Stimulated activated CD4-positive, alpha-beta T cell treated with anti-CD3 and anti-CD28 coated beads, TNF-alpha, amount 100 ng/mL, for 48 hours (primary cell): ENCODE measurements at regions not wholly inside any gene's neighbourhood (a gene's known extent, or its start where the extent isn't known, plus 50 kb on each side); places are given as distances from the start of the nearest gene placed in this dataset.

Experiments used
- DNase-seq, 3 donors: peaks; one replicate each; pipeline ENCODE4 v3.0.0-alpha.2; 2020; ENCODE audit warnings: low read depth in 3 of 3

DNA sequence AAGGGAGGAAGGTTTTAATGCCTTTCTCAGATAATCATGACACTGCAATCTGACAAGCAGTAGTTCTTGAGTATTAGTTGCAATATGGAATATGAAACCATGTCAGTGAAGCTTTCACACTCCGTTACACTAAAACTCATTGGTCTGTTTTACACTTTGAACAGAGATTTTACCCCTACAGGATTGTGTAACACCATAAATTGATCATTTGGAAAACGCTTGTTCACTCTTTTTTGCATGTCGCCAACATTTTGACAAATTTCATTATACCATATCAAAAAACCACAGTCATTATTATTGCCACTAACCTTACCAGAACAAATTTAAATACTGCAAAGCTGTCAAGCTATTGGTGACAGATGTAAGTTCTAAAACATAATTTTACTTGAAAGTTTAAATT lies 404.8 kb upstream of the THBS1 start:
- no peak for DNase-seq

- no peak for DNase-seq
Observed at GRCh38 chr15:39177561-39177960, 403.3 kb upstream of the THBS1 start.

DNA sequence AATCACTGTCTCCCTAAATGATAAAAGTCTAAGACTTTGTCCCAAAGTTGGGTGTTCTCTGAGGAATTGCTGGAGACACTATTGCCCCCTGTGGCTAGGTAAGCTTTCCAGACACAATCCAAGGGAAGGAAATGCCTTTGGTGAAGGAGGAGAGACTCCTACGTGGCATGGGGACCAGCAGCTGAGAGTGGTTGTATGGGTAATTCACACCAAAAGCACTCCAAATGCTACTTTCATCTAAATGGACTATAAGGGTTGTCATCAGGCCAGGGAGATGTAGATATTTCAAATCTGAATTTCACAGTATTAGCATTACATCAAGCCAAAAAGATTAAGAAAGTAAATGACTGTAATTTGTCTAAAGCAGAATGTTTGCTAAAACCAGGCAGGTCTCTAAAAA lies 400.8 kb upstream of the THBS1 start:
- DNase-seq = no peak

DNA sequence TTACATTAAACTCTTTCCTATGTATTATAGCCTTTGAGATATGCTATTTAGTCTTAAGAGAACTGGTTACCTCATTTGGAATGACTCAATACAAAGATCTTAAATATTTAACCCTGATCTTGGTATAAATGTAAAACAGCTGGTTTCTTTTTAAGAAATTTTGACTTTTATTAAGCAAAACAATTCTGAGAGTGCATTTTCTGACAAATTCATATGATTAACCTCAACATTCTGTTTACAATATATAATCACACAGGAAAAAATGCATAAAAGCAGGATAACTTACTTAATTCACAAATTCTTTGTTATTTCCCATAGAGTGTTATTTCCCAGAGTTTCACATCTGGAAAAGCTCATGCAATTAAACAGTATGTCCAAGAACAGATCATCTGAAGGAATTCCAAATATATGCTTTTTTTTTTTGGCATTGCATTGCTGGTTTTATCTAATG lies 400.4 kb upstream of the THBS1 start:
- DNase-seq = no peak

- no peak for DNase-seq
Observed at GRCh38 chr15:39181056-39181747, 399.7 kb upstream of the THBS1 start.

GRCh38 chr15:39181940-39182339 lies 398.9 kb upstream of the THBS1 start:
- no peak for DNase-seq

GRCh38 chr15:39183164-39183881 lies 397.6 kb upstream of the THBS1 start:
- DNase-seq = no peak

- DNase-seq = no peak
Observed at GRCh38 chr15:39184701-39185390, 396.0 kb upstream of the THBS1 start.

DNA sequence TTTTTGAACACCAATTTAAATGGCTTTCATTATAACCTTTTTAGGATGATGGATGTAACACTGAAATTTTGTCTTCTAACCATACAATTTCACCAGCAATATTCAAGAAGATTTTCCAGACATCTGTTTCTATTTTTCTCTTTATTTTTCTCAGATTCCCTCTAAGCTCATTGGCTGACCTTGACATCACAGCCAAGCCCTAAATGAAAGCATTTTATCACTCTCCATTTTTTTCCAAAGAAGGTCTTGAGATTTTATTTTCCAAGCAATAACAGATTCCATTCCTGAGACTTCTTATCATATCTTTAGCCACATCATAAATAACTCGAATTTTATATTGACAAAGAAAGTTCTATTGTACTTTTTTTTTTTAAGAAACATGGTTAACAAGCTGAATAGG lies 392.6 kb upstream of the THBS1 start:
- no peak for DNase-seq

GRCh38 chr15:39188930-39189329 lies 391.9 kb upstream of the THBS1 start:
- no peak for DNase-seq

DNA sequence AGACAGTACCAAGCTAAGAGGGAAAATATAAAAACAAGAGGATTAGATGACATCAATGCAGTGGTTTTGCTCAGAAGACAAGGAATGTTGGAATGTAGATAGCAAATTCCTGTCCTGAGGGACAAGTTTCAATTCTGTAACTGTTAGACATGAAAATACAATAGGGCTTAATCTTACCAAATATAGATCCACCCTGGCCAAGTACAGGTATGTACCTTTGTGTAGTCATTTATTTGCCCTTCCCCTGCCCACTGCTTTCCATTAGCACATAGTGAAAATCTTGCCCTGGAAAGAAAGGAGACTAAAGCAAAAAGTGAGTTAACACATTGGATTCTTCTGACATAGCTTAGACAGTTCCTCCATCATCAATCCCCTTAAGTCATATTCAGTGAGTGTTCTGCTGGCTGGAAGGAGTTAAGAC lies 389.0 kb upstream of the THBS1 start:
- DNase-seq = no peak

DNA sequence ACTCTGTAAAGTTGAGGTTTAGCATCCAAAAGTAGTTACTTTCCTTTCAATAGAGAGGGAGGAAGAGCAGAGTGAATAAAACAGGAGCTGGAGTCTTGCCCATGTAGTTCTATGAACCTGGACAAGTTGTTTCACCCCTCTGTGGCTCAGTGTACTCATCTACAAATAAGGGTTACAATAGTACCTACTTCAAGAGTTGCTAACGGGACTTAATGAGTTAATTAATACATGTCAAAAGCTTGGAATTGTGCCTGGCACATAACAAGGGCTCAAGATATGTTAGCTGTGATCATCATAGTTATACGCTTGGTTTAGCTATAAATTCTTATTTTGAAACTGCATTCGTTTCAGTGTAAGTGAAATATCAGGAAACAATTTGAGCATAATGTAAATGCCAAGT lies 388.5 kb upstream of the THBS1 start:
- DNase-seq = no peak

- no peak for DNase-seq
Observed at GRCh38 chr15:39192979-39193560, 387.8 kb upstream of the THBS1 start.

- no peak for DNase-seq
Observed at GRCh38 chr15:39193611-39194010, 387.3 kb upstream of the THBS1 start.

DNA sequence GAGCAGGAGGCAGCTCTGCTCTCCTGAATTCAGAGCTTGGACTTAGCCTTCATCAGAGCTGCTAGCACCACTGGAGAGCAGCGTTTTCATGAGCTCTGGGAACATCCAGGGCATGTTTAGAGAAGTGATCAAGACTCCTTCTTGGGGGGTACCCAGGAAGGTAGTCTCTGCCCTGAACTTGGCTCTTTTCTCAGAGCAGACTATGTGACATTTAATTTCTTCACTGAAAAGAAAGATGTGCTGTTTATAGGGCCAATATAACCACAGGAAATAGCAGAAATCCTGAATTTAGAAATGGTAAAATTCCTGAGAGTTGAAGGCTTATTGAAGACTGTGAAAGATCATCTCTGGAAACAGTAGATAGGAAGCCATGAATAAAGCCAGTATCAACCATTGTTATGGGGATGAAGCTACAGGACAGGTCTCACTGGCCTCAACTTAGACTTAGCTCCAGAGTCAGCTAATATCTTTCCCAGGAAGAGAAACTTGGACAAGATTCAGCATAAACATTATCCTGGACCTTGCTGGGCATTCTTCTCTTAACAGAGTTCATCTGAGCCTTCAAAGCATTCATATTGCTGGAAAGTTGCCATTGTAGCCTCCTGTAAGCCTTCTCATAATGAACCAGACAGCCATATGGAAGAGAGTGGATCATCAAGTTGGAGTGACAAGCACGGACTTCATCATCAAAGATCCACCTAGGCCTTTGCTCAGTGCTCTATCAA lies 386.6 kb upstream of the THBS1 start:
- DNase-seq = no peak

DNA sequence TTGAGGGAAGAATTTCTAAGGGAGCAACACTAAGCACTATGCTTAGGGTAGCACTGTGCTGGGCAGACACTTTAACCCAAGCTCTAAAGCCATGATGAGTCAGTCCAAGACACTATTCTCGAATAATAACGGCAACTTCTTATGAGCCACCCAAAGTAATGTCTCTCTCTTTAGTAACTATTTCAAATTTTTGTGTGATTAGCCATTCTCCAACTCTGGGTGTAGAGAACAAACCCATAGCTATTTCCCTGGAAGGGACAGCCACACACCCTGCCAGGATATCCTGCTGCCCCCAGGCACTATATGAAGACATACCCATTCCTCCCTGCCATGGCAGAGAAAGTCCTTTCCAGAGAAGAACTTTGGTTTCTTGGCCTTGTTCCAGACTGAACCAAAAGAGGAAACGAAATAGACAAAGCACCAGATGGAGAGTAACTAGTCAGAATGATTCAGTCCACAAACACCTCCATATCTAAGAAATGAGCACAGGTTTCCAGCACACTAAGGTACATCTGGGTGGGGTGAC lies 384.9 kb upstream of the THBS1 start:
- DNase-seq = no peak

DNA sequence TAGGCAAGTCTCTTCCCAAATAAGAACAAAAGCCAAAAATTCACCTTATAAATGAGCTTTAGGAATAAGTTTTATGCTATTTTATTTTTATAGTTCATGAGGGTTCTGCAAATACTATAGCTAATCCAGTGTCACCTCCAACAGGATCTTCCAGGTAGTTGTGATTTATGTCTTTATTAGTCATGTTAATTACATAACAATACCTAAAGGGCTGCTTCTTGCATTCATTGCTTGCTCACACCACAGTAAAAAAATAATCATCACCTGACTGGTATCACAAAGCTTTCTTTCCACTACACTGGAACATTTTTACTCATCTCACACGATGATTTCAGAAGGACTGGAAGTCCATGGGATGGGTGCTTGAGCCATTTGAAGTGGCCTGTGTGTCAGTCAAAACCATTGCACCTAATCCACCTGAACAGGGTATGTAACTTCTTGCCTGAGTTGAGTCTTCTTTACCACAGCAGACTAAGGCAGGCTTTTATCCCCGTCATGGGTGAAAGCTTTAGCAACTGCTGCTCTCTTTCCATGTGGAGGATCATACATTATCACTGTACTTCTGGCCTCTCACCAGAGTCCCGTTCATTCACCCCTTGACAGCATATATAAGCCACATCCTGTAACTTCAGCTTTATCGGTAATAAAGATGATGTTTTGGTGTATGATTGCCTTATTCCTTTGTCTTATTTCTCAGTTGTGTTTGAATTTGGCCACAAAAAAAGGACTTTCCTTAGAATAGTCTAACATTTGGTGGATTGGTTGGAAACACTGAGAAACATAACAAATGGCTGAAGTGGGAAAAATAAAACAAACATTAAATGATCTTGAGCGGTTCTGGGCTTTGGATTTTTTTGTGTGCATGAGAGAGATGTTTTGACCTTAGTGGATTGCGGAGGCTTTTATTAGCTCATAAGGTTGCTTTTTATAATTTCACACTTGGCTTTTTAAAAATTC lies 382.6 kb upstream of the THBS1 start:
- DNase-seq = no peak

GRCh38 chr15:39199076-39199475 lies 381.8 kb upstream of the THBS1 start:
- no peak for DNase-seq

DNA sequence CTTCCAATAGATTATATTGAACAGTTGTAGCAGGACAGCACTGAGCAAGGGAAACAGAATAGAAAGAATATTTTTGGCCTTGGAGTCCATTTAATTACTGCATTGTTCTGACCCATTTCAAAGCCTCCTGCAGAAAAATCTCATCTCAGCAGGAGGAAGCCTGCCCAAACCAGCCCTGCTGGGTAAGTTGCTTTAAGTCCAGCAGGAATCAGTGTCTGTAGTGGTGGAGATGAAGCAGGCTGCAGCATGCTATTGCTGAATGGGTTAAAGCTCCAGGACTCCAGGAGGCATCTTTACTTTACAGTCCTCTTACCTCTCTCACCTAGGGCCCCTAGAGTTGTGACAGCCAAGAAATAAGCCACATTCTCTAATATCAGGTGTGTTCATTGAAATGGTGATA lies 380.3 kb upstream of the THBS1 start:
- DNase-seq = no peak

DNA sequence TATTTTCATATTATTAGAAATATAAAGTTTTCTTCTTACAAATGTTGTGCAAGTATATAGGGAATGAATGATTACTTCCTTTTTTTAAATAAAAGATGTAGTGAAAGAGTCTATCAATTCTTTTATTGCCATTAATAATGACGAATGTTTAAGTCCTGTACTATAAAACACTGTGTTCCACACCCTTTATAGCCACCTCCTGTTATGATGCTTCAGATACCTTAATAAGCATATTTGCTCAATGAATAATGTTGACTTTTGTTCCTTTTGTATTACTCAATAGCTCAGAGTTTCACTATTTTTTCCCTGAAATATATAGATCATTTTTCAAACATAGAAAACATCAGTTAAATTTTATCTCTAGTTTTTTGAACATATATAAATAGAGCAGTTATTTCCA lies 378.2 kb upstream of the THBS1 start:
- DNase-seq = no peak
